Stimulated activated effector memory CD8-positive, alpha-beta T cell treated with anti-CD3 and anti-CD28 coated beads, Interleukin-12 subunit alpha, Interleukin-12 subunit beta, amount 100 ng/mL, for 72 hours (primary cell): ENCODE measurements at regions not wholly inside any gene's neighbourhood (a gene's known extent, or its start where the extent isn't known, plus 50 kb on each side); places are given as distances from the start of the nearest gene placed in this dataset.
"Not testable (repeated sequence)": the region's sequence is repeated elsewhere in the genome, so short reads cannot be mapped to it uniquely, and the experiment has no call there.

Experiments
- ATAC-seq: fragments of 150-1000 bp; cut with Tn5 transposase; 2 replicates; pipeline ENCODE4 v1.10.0; 2021
- DNase-seq, 2 donors: peaks; one replicate each; pipeline ENCODE4 v3.0.0; 2021 to 2022; ENCODE audit warnings: low spot score in 2 of 2
- H3K27ac Mint-ChIP-seq: one replicate; pipeline ENCODE4 v1.8.0; 2022; ENCODE audit warnings: mild to moderate bottlenecking, mixed read lengths
- H3K36me3 Mint-ChIP-seq: one replicate; pipeline ENCODE4 v1.8.0; 2022; ENCODE audit warnings: mild to moderate bottlenecking, mixed read lengths
- H3K4me1 Mint-ChIP-seq: one replicate; pipeline ENCODE4 v1.8.0; 2022; ENCODE audit warnings: mixed read lengths
- H3K4me3 Mint-ChIP-seq: one replicate; pipeline ENCODE4 v1.8.0; 2022; ENCODE audit warnings: mild to moderate bottlenecking, mixed read lengths
- H3K9me3 Mint-ChIP-seq: one replicate; pipeline ENCODE4 v1.8.0; 2022; ENCODE audit warnings: mixed read lengths

DNA sequence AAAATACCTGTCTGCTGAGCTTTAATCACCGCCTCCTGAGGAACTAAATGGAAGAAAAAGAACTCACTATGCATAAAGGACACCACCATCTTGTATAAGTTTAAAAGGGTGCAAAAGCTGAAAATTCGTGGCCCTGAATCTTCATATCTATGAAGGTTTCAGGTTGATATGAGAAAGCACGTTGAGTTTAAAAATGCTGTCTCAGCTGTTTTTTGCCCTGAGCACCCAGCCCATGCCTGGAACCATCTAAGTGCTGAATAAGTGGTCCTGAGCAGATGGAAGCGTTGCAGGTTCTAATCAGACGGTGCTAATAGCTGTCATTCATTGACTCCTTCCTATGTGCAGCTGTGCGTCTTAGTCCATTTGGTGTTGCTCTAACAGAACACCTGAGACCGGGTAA is 467.4 kb downstream of the EIPR1 start:
- H3K4me1 Mint-ChIP-seq: no peaks in the 10 kb centered on the region
- ATAC-seq (no peak), DNase-seq (no peak)
- no peaks in the 10 kb centered on the region for H3K9me3 Mint-ChIP-seq
- H3K27ac Mint-ChIP-seq: no peak overlapping the region
- H3K4me3 Mint-ChIP-seq: no peak overlapping the region
- H3K36me3 Mint-ChIP-seq: no peaks in the 10 kb centered on the region

DNA sequence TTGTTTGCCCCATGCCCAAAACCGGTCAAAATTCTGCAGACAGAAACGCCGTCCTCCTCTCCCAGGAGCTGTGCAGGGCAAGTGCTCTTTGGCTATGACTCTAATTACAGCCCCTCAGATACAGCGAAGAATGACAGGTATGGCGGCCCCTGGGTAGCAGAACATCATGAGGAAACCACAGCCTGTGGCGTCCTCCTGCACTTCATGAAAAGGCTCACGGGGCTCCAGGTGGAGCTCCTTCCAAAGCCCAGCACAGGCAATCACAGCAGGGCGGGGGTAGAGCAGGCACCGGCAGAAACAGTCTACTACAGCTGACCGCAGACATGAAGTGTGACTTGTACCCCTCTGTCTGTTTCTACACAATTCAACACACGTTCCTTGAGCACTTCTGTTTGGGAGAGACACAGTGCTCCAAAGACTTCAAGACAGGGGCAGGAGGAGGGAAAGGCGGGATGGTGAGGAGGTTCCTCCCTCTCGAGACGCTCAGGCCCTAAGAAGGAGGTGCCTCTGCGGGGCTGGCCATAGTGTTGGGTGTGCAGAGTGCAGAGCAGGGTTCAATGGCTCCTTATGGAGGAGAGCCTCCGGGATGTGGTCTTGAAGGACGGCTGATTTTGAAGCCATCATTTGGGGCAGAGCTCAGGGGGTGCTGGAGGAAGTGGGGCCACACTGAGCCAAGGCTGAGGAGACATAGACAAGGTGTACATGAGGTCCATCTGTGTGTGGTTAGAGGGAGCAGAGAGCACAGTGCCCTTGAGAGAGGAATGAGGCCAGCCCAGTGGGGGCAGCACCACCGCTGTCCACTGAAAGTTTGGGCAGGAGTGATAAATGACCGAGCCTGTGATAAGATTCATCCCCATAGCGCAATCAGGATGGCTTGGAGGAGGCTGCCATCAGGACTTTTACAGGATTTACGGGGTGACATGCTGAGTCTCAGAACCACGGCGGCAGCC is 468.3 kb downstream of the EIPR1 start:
- H3K27ac Mint-ChIP-seq: no peak overlapping the region
- DNase-seq: peak in 1 of 2 donors; percentile 13
- no peak overlapping the region for H3K4me3 Mint-ChIP-seq
- ATAC-seq: no peak
- no peaks in the 10 kb centered on the region for H3K9me3 Mint-ChIP-seq
- no peaks in the 10 kb centered on the region for H3K4me1 Mint-ChIP-seq
- no peaks in the 10 kb centered on the region for H3K36me3 Mint-ChIP-seq

DNA sequence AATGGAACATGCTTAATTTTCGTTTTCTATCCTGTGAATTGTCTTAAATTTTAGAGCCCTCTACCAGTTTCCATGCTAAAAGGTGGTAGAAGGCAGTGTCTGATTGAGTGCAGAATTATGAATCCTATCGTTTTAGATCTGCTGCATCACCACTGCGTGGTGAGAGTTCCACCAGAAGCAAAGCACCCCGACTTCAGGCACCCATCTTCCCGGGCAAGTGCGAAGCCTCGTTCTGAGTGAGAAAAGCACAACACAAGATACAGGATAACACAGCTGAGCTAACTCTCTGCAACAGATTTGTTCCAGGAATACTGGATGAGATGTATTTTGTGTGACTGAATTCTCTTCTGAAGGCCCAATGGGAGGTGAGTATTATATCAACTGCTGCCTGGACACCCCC is 471.5 kb downstream of the EIPR1 start:
- Mint-ChIP-seq H3K9me3 (no peaks in the 10 kb centered on the region), H3K27ac (no peak overlapping the region), H3K4me1 (peaks cover 10% of the 10 kb centered on the region), H3K36me3 (no peaks in the 10 kb centered on the region), H3K4me3 (no peak overlapping the region)
- no peak for DNase-seq
- ATAC-seq: no peak

DNA sequence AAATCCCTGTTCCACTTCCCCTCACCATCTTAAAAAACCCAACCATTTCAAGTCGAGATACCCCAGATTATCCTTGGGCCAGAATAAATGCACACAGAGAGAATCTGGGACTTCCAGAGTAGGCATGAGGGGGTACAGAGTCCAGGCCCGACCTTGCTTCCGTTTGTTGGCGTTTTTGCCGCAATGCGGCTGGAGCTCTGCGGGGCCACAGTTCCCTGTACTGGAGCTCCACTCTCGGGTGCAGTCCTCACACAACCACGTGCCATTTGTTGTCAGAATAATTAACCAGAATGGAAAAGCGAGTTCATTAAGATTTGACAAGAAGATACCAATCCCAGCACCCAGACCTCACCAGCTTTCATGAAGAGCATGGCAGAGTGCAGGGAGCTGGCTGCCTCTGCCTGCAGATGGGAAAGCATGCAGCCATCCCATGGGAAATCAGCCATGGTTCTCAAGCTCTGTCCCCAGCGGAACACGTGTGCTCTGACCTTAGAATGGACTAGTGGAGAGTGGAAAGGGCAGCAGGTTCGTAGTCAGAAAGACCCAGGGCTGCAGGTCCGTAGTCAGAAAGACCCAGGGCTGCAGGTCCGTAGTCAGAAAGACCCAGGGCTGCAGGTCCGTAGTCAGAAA is 472.8 kb downstream of the EIPR1 start:
- Mint-ChIP-seq H3K9me3 (no peaks in the 10 kb centered on the region), H3K27ac (no peak overlapping the region), H3K4me3 (no peak overlapping the region), H3K4me1 (peaks cover 10% of the 10 kb centered on the region), H3K36me3 (no peaks in the 10 kb centered on the region)
- no peak for ATAC-seq
- DNase-seq: no peak

DNA sequence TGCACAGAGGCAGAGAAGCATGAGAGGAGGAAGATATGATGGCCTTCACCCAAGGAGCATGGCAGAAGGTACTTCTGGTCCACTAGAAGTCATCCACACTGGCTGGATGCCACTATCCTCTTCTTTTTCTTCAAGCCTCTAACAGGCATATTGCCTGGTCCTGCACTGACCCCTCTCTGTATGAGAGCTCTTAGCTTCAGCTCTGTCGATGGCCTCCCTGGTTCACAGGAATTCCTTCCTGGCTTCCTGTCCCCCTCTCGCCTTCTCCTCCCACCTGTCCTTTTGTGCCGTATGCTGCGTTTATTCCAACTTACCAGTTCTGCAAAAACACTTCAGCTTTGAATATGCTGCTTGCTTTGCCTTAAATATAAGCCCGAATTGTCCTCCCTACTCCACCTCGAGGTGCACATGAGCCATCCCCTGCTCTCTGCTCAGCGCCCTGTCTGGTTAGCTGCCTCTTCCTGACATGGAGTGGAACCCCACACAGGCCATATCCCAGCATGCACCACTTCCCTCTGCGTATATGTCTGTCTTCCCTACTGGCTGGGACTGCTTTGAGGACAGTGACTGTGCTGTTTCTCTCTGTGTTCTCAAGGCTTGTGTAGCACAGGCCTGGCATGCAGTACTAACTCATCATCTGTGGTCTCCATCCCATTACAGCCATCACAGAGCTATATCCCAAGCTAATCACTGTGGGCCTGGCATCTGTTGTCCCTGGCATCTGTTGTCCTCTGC is 474.9 kb downstream of the EIPR1 start:
- Mint-ChIP-seq H3K27ac (no peak overlapping the region), H3K4me3 (no peak overlapping the region), H3K36me3 (no peaks in the 10 kb centered on the region), H3K4me1 (peaks cover 10% of the 10 kb centered on the region), H3K9me3 (no peaks in the 10 kb centered on the region)
- peak; percentile 22 for ATAC-seq
- DNase-seq: peak in 1 of 2 donors; percentile 35

DNA sequence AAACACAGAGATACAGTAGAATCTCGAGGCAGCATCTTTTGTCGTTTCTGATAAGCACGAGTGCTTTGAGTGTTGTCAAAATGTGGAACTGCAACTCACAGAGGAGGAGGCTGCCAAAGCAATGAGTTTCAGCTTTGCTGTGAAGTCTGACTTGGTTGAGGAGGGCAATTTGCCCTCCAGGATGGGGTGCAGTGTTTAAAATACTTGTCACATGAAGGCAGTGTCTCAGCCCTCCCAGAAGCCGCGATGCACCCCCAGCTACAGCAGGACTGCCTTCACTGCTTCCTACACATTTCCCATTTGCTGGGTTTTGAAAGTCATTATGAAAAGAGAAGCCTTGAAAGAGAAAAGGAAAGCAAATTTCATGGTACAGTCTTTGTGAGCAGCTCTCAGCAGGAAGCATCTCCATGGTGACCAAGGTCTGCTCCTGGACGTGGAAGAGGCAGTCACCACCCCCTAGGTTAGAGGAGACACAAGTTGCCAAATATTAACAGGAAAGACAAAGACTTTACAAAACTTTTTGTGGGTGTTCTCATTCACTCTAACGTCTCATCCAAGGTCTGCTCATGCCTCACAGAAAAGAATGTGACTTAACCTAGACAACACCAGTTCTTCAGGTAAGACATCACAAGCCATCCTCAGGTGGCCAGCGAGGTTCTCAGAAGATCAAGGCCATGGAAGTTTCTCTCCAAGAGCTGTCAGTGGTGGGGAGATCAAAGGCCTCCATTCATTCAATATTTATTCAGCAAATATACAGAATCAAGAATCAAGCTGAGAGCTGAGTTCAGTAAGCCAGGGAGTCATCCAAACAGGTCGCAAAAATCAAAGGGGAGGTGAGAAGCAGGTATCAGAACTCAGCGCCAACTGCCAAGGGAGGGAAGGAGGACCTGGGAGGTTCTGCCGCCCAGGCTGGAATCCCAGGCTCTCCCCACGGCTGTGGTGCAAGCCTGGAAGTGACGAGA is 476.0 kb downstream of the EIPR1 start:
- ATAC-seq (peak; percentile 33), DNase-seq (no peak)
- no peak overlapping the region for H3K4me3 Mint-ChIP-seq
- no peaks in the 10 kb centered on the region for H3K36me3 Mint-ChIP-seq
- no peak overlapping the region for H3K27ac Mint-ChIP-seq
- no peaks in the 10 kb centered on the region for H3K9me3 Mint-ChIP-seq
- peaks cover 10% of the 10 kb centered on the region for H3K4me1 Mint-ChIP-seq

DNA sequence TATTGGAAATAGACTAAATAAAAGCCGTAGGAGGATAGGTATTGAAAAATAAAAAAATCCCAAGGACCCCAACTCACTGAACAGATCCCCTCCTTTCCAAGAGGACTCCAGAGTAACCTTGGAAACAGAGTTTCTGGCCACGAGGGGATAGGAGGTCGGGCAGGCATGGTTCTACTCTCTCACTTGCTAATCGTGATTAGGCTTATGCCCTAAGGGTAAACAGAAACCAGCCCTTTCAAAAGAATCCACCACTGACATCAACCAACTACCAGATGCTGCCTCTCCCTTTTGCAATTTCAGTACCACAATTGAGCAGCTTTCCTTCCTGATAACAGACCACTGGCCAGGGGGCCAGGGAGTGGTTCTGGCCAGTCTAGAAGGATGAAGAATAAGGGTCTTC is 477.8 kb downstream of the EIPR1 start:
- ATAC-seq: no peak
- Mint-ChIP-seq H3K4me1 (peaks cover 10% of the 10 kb centered on the region), H3K36me3 (no peaks in the 10 kb centered on the region), H3K9me3 (no peaks in the 10 kb centered on the region), H3K4me3 (no peak overlapping the region), H3K27ac (no peak overlapping the region)
- no peak for DNase-seq

DNA sequence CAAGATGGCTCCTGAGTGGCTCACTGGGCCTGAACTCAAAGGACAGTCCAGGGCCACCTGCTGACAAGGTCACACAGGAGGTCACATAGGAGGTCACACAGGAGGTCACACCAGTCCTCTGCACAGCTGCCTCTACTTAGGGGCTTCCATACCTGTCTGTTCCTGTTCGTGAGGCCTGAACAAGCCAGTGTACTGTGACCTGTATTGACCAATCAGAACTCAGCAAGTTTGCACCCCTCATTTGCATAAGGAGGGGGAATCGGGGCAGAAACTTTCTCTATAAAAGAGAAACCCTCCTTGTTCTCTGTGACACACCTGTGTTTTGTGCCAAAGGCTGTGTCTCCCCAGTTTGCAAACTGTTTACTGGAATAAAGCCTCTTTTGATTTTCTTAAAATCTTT is 478.9 kb downstream of the EIPR1 start:
- H3K4me3 Mint-ChIP-seq: no peak overlapping the region
- no peaks in the 10 kb centered on the region for H3K9me3 Mint-ChIP-seq
- no peak for DNase-seq
- H3K4me1 Mint-ChIP-seq: peaks cover 10% of the 10 kb centered on the region
- no peak overlapping the region for H3K27ac Mint-ChIP-seq
- no peaks in the 10 kb centered on the region for H3K36me3 Mint-ChIP-seq
- ATAC-seq: no peak

DNA sequence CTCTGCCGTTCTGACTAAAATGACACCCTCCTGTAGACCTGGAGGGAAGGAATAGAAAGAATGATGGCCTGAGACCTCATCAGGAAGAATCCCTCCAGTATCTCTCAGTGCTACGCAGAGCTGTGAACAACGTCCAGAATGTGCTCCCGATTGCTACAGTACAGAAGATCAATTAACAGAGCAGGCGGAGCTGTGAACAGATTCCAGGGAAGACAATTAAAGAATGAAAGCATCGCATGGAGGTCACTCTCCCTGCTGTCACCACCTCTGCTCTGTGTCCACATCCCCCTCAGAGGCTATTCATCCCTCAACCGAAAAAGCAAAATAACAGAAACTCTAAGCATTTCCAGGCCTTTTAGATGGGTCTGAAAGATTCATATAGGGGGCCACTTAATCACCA is 481.0 kb downstream of the EIPR1 start:
- no peak overlapping the region for H3K27ac Mint-ChIP-seq
- no peaks in the 10 kb centered on the region for H3K36me3 Mint-ChIP-seq
- H3K9me3 Mint-ChIP-seq: no peaks in the 10 kb centered on the region
- DNase-seq: no peak
- H3K4me3 Mint-ChIP-seq: no peak overlapping the region
- peaks cover 3% of the 10 kb centered on the region for H3K4me1 Mint-ChIP-seq
- ATAC-seq: no peak

DNA sequence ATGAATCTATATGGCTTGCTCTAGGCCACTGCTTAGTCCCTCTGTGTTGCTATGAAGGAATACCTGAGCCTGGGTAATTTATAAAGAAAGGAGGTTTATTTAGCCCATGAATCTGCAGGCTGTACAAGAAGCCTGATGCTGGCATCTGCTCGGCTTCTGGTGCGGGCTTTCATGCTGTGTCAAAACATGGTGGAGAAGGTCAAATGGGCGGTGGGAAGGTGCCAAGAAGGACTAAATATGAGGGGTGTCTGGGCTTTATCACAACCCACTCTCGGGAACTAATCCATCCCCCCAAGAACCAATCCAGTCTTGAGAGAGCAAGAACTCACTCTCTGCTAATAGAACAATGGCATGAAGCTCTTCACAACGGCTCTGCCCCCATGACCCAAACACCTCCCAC is 481.6 kb downstream of the EIPR1 start:
- H3K27ac Mint-ChIP-seq: no peak overlapping the region
- DNase-seq (no peak), ATAC-seq (no peak)
- H3K4me3 Mint-ChIP-seq: no peak overlapping the region
- H3K9me3 Mint-ChIP-seq: no peaks in the 10 kb centered on the region
- H3K4me1 Mint-ChIP-seq: no peaks in the 10 kb centered on the region
- no peaks in the 10 kb centered on the region for H3K36me3 Mint-ChIP-seq

DNA sequence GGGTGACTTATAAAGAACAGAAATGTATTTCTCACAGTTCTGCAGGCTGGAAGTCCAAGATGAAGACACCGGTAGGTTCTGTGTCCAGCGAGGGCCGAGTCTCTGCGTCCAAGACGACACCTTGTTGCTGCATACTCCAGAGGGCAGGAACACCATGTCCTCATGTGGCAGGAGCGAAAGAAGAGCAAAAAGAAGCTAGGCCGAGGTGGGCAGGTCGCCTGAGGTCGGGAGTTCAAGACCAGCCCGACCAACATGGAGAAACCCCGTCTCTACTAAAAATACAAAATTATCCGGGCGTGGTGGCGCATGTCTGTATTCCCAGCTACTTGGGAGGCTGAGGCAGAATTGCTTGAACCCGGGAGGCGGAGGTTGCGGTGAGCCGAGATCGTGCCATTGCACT is 483.6 kb downstream of the EIPR1 start:
- ATAC-seq, H3K27ac Mint-ChIP-seq, H3K4me3 Mint-ChIP-seq, H3K36me3 Mint-ChIP-seq, H3K4me1 Mint-ChIP-seq, DNase-seq, H3K9me3 Mint-ChIP-seq: not testable (repeated sequence)

DNA sequence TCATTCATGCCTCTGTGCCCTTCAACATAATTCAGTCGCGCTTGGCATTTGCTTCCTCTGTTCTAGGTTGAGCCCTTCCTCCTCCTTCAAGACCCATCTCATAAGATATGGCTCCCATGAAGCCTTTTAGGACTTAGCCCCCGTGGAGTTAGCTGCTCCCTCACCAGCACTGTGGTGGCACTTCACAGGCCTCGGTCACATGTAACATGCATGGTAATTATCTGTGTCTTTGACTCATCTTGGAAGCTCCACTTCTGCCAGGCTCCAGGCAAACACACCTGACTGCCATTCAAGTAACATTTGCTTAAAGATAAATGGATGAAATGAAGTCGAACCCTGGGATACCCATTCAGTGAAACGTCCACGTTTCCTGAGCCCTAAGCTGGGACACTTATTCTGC is 484.7 kb downstream of the EIPR1 start:
- Mint-ChIP-seq H3K36me3 (no peaks in the 10 kb centered on the region), H3K27ac (no peak overlapping the region), H3K9me3 (no peaks in the 10 kb centered on the region), H3K4me1 (no peaks in the 10 kb centered on the region), H3K4me3 (no peak overlapping the region)
- no peak for DNase-seq
- no peak for ATAC-seq

DNA sequence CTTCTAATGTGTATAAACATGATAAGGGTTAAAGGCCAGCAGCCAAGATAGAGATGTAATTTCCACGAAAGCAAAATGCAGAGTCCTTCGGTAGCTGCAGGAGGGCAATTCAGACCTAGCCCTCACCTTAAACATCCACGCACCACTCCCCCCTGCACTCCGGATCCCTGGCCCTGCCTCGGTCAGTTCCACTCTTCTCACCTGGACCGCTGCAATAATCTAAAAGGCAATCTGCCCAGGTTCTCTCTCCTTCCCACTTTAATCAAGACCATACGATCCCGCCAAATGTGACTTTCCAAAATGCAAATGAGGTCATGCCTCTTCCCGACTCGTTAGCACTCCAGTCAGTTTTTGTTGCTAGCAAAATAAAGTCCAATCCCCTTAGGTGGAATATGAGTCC is 485.2 kb downstream of the EIPR1 start:
- H3K27ac Mint-ChIP-seq: no peak overlapping the region
- H3K4me1 Mint-ChIP-seq: no peaks in the 10 kb centered on the region
- ATAC-seq: no peak
- H3K36me3 Mint-ChIP-seq: no peaks in the 10 kb centered on the region
- DNase-seq: no peak
- H3K4me3 Mint-ChIP-seq: no peak overlapping the region
- H3K9me3 Mint-ChIP-seq: no peaks in the 10 kb centered on the region

DNA sequence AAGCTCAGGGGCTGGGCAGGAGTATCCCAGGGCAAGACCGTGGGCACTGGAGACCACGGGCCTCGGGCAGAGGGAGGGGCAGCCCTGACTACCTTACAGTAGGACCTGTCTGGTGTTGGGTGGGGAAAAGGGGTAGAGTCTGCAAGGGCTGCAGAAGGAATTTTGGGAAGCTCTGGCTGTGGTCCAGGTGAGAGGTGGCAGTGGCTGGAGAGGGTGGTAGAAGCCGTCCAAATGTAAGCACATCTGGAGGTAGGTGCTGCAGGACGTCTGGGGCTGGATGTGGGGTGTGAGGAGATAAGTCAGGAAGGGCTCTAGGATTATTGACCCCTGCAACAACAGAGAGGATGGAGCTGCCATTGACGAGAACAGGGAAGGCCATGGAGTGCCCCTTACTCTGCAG is 486.7 kb downstream of the EIPR1 start:
- H3K9me3 Mint-ChIP-seq: no peaks in the 10 kb centered on the region
- ATAC-seq (no peak), DNase-seq (no peak)
- no peaks in the 10 kb centered on the region for H3K36me3 Mint-ChIP-seq
- no peaks in the 10 kb centered on the region for H3K4me1 Mint-ChIP-seq
- H3K4me3 Mint-ChIP-seq: no peak overlapping the region
- H3K27ac Mint-ChIP-seq: no peak overlapping the region

DNA sequence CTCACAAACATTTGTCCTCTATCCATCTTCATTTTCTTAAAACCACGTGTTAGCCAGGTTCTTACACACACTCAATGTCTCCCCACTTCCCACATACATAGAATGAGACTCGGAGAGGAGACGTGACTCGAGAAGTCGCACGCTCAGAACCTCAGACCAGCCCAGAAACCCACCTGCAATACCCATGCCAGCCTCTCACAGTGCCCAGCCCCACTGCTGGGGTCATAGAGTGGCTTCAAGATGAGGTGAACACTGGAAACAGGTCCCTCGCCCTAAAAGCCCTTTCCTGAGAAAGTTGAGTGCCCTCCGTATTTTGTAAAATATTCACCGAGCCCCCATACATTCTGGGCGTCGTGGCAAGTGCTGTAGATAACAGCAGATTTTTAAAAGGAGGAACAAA is 487.4 kb downstream of the EIPR1 start:
- ATAC-seq (no peak), DNase-seq (no peak)
- Mint-ChIP-seq H3K36me3 (no peaks in the 10 kb centered on the region), H3K4me3 (no peak overlapping the region), H3K9me3 (no peaks in the 10 kb centered on the region), H3K27ac (no peak overlapping the region), H3K4me1 (no peaks in the 10 kb centered on the region)
